Lower leg skin (tissue), 4 donors: ENCODE measurements at regions not wholly inside any gene's neighbourhood (a gene's known extent, or its start where the extent isn't known, plus 50 kb on each side); places are given as distances from the start of the nearest gene placed in this dataset.
"Not testable (repeated sequence)": the region's sequence is repeated elsewhere in the genome, so short reads cannot be mapped to it uniquely, and the experiment has no call there.

ENCODE experiments used
- DNase-seq, 2 donors: peaks; one replicate each; pipeline ENCODE4 v3.0.0-alpha.2; 2019; ENCODE audit warnings: low spot score in 2 of 2
- H3K4me3 ChIP-seq: fragments of 200-600 bp; sonication (generic); 2 replicates; pipeline ENCODE4 v1.5.1; 2017; ENCODE audit warnings: mild to moderate bottlenecking, low read depth; ENCODE audit not compliant: poor library complexity, severe bottlenecking
- CTCF ChIP-seq, 3 donors: fragments of 450-650 bp; IDR thresholded peaks; one replicate each; pipeline ENCODE4 v1.5.1; 2016; ENCODE audit warnings: antibody characterized with exemption in 3 of 3, mild to moderate bottlenecking in 3 of 3, moderate library complexity in 2 of 3
- POLR2A ChIP-seq, 2 donors: fragments of 450-650 bp; IDR thresholded peaks; one replicate each; pipeline ENCODE4 v1.6.1; 2016 to 2017; ENCODE audit warnings: antibody characterized with exemption in 2 of 2, mild to moderate bottlenecking in 1 of 2, moderate library complexity in 1 of 2
- WGBS, 2 donors: methylation state at CpG; one replicate each; pipeline ENCODE4 v1.1.5; 2018; 5-methylcytosine and 5-hydroxymethylcytosine counted together
- intact Hi-C: fragments of 100-400 bp; cut with DNase I; formaldehyde crosslinking; loops from one replicate; pipeline ENCODE4 v1.15.0; 2023; ENCODE audit warnings: low total_unique reads

DNA sequence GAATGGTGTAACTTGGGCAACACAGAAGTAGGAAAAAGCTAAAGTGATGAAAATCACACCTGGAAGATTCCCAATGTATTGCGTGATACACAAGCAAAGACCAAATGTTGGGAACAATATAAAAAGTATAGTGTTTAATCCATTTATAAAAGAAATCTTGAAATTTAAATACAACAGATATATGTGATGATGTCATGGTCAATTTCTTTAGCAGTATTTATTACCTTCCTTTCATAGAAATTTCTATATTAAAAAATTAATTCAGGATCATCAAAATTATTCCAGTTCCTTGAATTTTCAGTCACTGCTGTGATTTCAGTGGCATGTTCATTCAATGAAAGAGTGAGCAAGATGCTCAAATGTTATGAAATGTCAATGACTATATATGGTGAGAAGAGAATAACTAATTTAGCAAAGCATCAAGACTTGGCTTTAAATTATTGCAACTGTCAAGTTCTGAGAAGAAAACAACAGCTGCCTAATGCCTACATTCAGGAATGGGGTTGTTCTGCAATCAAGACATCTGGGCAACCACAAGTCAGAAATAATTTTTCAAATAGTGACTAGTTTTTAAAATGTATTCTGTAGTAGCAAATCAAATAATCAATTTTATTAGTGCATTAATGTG is 308.8 kb downstream of the SEMA3D start:
- no peak for DNase-seq
- H3K4me3 ChIP-seq: no peak overlapping the region
- intact Hi-C loops: no loop called here
- TF ChIP-seq POLR2A (IDR thresholded peaks at IDR 0.05): no peak
- no peak for TF ChIP-seq CTCF (IDR thresholded peaks at IDR 0.05)
- 89 to 94% methylated on average over 1 of the region's 1 CpG for WGBS, 2 donors

GRCh38 chr7:84876061-84876821 is 310.6 kb downstream of the SEMA3D start:
- intact Hi-C loops: no loop called here

DNA sequence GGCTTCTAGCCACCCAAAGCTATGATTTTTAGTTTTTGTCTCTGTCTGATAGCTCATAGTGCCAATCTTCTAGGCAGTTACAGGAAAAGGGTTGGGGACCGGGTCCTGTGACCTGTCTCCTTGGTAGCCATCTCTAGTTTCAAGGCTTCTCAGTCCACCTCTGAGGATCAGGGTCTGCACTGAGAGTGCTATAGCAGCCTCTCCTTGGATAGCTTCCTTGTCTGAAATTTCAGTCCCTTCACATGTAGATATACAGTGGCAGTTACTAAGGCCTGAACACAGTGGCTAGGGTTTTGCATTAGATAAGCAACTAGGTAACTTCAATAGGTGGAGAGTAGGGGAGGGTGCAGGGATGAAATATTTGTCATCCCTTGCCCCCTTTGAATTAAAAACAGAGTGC is 321.3 kb downstream of the SEMA3D start:
- DNase-seq: no peak
- intact Hi-C loops: no loop called here
- H3K4me3 ChIP-seq: no peak overlapping the region
- 100% methylated on average over 1 of the region's 1 CpG for WGBS, 2 donors
- TF ChIP-seq POLR2A (IDR thresholded peaks at IDR 0.05): no peak
- no peak for TF ChIP-seq CTCF (IDR thresholded peaks at IDR 0.05)

More at GRCh38 chr7:84876061-84876821, 310.6 kb downstream of the SEMA3D start:
- WGBS, 2 donors: 93 to 94% methylated on average over 16 of the region's 16 CpGs
- no peak for DNase-seq
- H3K4me3 ChIP-seq: no peak overlapping the region
- TF ChIP-seq POLR2A (IDR thresholded peaks at IDR 0.05) (no peak), CTCF (IDR thresholded peaks at IDR 0.05) (no peak)

DNA sequence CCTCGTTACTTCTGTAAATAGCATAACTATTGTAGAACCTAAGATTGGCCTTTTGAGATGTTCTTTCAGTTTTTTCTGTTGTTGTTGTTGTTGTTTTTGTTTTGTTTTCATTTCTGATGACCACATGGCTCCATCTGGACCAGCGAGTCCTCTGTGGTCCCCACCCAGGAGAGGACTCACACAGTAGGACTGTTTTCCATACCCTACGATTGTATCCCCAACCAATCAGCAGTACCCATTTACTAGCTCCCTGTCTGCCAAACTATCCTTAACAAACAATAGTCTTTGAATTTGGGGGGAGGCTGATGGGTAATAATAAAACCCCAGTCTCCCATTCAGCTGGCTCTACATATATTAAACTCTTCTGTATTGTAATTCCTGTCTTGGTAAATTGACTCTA is 329.5 kb downstream of the SEMA3D start:
- H3K4me3 ChIP-seq: no peak overlapping the region
- 83 to 90% methylated on average over 3 of the region's 3 CpGs for WGBS, 2 donors
- intact Hi-C loops: no loop called here
- TF ChIP-seq CTCF (IDR thresholded peaks at IDR 0.05) (no peak), POLR2A (IDR thresholded peaks at IDR 0.05) (no peak)
- DNase-seq: no peak

- H3K4me3 ChIP-seq: no peak overlapping the region
- no peak for DNase-seq
- intact Hi-C loops: no loop called here
- TF ChIP-seq CTCF (IDR thresholded peaks at IDR 0.05) (no peak), POLR2A (IDR thresholded peaks at IDR 0.05) (no peak)
These were observed 331.1 kb downstream of the SEMA3D start for GRCh38 chr7:84855758-84856157.

DNA sequence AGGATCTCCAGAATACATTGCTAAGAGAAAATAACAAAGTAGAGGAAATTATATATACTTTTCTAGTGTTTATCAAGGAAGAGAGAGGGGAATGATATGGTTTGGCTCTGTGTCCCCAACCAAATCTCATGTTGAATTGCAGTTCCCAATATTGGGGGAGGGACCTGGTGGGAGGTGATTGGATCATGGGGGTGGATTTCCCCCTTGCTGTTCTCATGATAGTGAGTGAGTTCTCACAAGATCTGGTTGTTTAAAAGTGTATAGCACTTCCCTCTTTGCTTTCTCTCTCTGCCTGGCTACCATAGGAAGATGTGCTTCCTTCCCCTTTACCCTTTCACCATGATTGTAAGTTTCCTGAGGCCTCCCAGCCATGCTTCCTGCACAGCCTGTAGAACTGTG is 337.9 kb downstream of the SEMA3D start:
- DNase-seq, intact Hi-C loops, H3K4me3 ChIP-seq: not testable (repeated sequence)
